Stimulated activated CD4-positive, alpha-beta T cell treated with anti-CD3 and anti-CD28 coated beads, TNF-alpha, amount 100 ng/mL, for 1 hour (primary cell): ENCODE measurements at regions not wholly inside any gene's neighbourhood (a gene's known extent, or its start where the extent isn't known, plus 50 kb on each side); places are given as distances from the start of the nearest gene placed in this dataset.

ENCODE experiments used
- DNase-seq, 3 donors: peaks; one replicate each; pipeline ENCODE4 v3.0.0-alpha.2; 2020; ENCODE audit warnings: low read depth in 3 of 3, low spot score in 1 of 3

DNA sequence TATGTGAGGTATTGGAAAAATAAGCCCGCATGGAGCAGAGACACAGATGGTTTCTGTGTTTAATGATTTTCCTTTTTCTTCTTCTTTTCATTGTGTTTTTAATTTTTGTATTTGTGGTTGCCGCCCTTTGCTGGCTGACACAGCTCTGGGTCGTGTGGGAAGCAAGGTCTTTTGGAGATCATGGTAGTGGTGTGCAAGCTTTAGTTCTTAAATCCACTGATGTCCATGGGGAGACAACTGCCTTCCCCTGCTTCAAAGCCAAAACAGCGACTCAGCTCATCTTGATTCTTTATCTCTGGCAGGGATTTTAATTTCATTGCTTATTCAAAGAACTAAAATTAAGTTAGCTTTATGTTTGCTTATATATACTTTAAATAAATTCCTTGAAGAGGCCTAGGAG, 711.3 kb upstream of the SGCG start:
- DNase-seq, result no peak

DNA sequence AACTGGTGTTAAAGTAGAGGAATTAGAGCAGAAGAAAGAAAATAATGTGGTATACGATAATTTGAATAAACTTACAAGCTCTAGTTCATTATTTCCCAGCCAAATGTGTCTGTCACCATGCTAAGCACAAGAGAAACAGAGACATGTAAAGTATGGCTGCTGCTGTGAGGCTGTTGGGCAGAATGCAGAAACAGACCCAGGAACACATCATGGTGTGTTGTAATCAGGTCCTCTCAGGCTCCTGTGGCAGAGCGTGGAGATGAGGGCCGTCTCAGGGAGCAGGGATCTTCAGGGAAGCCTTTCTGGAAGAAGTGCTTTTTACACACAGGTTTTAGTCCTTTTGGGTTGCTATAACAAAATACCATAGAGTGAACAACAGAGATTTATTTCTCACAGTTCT, 710.7 kb upstream of the SGCG start:
- DNase-seq, result no peak

- no peak for DNase-seq
Observed at GRCh38 chr13:22482496-22483000, 698.2 kb upstream of the SGCG start.

- no peak for DNase-seq
Observed at GRCh38 chr13:22483276-22483675, 697.5 kb upstream of the SGCG start.

GRCh38 chr13:22486490-22486889, 694.3 kb upstream of the SGCG start:
- no peak for DNase-seq

GRCh38 chr13:22487932-22488331, 692.8 kb upstream of the SGCG start:
- DNase-seq, result no peak

GRCh38 chr13:22489771-22490170, 691.0 kb upstream of the SGCG start:
- no peak for DNase-seq

GRCh38 chr13:22495819-22496218, 685.0 kb upstream of the SGCG start:
- DNase-seq, result no peak

DNA sequence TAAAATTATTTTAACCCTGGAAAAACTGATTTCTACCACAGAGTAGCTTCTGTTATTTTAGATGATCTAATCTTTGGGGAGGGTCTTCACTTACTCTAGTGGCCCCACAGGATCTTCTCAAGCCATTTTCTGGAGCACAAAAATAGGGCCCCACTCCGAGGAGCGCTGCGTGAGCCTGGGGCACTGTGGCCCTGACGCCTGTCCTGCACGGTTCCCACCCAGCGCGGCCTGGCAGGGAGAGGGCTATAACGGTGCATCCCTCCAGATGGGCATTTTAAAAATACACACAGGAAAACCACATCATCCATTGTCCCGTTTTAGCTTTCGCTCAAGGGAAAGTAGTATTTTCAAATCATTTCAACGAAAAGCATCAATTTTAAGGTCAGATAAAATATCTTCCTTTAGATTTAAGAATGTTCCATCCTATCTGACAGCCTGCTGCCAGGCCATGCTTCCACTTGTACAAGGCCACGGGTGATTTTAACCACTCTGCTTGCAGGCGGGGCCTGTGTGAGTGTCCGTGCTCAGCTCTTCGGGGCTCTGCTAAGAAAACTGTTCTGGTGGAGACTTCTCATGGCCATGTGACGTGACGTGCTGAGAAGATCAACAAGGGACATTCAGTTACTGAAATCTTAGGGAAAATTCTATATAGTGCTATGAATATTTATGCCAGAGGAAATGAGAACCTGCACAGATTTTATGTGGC, 683.8 kb upstream of the SGCG start:
- DNase-seq, result no peak

DNA sequence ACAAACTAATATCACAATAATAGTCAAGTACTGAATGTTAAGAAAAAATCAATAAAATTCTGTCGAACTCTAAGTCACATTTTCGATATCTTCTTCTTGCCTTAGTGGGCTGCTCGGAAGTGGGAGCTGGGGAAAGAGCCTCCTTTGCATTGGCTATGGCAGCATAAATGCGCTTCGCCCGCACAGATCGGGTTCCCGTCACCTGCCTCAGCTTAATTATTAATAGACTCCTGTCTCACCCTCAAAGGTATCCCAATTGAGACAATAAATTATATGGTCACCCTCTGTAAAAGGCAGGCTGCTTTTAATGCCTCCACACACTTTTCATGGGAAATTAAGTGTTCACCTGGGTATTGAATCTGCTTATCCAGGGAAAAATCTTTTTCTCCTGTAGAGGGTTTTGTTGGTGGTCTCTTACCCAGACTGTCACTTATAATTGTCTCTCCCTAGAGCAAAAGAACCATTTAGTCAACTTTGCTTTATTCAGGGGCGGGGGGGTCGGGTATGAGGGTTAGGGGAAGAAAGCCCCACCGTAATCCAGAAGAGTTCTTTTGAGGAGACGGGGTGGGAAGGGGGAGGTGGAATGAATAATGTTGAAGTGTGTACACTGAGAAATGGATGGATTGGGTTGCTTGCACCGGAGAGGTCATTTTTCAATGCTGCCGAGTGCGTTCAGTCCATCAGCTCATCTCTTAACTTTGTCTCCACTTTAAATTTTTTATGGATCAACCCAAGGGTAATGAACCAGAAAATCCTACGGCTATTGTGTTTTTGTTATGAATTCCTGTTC, 682.6 kb upstream of the SGCG start:
- DNase-seq, result no peak

GRCh38 chr13:22499919-22500318, 680.9 kb upstream of the SGCG start:
- DNase-seq, result no peak

GRCh38 chr13:22505489-22505888, 675.3 kb upstream of the SGCG start:
- no peak for DNase-seq

GRCh38 chr13:22506096-22506691, 674.6 kb upstream of the SGCG start:
- DNase-seq, result no peak

DNA sequence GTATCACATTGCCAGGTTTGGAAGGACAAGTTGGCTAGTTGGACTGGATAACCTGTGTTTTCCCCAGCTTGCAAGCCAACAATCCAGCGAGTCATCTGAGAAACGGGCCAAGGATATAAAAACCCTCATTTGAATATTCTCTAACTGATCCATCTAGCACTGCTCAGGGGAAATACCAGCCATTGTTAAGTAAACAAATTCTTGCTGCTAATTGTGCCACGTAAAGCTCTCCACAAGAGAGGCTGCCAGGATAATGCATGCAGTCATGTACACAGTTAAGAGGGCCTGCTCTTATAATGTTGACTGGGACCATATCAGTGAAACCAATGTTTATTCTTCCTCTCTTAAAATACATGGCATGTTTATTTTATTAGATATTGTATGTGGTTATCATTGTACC, 663.2 kb upstream of the SGCG start:
- DNase-seq, result no peak

GRCh38 chr13:22536851-22537250, 643.9 kb upstream of the SGCG start:
- no peak for DNase-seq

DNA sequence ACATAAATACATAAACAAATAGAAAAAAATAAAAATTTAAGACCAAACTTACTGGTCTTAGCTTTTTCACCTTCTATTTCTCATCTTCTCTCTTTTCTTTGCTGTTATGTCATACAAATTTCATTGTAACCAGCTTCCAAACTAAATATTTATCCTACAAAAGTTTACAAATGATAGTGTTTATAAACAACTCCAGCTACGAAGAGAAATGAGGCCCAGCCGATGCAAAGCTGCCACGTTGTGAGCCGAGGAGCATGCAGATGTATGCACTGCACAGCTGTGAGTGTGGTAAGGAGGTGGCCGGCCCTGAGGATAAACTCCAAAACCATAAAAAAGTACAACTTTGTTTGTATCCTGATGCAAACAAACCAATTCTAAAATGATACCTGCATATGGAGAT, 642.4 kb upstream of the SGCG start:
- DNase-seq, result no peak

DNA sequence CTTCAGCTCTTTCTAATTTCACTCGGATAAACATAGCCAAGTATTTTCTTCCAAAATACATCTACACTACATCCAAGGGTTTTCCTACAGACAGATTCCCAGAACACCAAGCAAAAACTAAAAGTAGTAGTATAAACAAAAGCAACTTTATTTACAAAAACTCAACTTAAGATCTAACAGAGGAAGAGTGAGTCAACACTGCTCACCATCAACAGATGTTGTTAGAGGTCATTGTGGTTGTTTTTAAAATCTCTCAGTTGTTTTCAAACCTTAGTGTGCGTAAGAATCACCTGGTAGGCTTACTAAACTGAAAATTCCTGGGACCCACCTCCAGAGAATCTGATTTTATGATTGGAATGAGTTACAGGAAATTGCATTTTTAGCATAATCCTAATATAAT, 631.7 kb upstream of the SGCG start:
- DNase-seq, result no peak

GRCh38 chr13:22561581-22561980, 619.2 kb upstream of the SGCG start:
- no peak for DNase-seq

DNA sequence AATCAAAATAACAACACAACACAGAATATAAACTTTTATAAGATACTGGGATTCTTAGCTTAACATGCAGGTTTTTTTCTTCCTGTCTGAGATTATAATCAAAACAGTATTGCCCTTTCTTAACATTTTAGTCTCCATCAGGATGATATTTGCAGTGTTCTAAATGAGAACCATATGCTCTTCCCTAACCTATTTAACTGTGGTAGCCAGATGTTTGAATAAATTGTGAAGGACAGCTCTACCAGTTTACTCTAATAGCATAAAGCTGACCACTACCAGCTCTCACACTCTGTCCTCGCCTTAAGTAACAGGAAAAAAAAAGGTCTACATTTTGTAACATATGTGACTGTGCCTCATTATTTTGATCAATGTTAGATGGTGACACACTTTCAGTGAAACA, 618.7 kb upstream of the SGCG start:
- DNase-seq, result no peak

GRCh38 chr13:22563272-22563671, 617.5 kb upstream of the SGCG start:
- DNase-seq, result no peak

DNA sequence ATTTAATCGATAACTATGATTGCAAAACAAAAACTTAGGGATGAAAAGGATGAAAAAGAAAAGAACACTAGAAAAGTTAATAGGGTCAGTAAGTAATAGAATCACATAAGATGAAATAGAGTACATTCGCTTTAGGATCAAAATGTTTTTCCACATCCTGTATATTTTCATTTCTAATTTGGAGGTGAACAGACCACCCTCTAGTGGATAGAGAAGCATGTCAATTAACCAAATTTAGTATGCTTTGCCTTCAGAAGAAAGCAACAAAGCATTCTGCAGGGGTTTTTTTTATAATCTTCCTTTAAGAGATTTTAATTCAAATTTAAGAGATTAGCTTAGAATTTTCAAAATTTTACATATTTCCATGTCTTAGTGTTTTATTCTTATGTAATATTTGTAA, 611.0 kb upstream of the SGCG start:
- no peak for DNase-seq

GRCh38 chr13:22589880-22590279, 590.9 kb upstream of the SGCG start:
- no peak for DNase-seq
